HG02763 (cell line): ENCODE measurements at regions not wholly inside any gene's neighbourhood (a gene's known extent, or its start where the extent isn't known, plus 50 kb on each side); places are given as distances from the start of the nearest gene placed in this dataset.
A peak's percentile ranks its signal among the peaks of the same experiment; 100 is the strongest.
"Not testable (repeated sequence)": the region's sequence is repeated elsewhere in the genome, so short reads cannot be mapped to it uniquely, and the experiment has no call there.

Experiments used
- ATAC-seq: cut with Tn5 transposase; IDR thresholded peaks from one replicate; pipeline ENCODE4 v1.9.1; 2021; ENCODE audit warnings: mild to moderate bottlenecking, moderate library complexity; ENCODE audit not compliant: unreplicated experiment

GRCh38 chr11:103794262-103794661 lies 242.2 kb upstream of the DDI1 start:
- ATAC-seq: no peak

GRCh38 chr11:103798026-103798425 lies 238.4 kb upstream of the DDI1 start:
- ATAC-seq: no peak

DNA sequence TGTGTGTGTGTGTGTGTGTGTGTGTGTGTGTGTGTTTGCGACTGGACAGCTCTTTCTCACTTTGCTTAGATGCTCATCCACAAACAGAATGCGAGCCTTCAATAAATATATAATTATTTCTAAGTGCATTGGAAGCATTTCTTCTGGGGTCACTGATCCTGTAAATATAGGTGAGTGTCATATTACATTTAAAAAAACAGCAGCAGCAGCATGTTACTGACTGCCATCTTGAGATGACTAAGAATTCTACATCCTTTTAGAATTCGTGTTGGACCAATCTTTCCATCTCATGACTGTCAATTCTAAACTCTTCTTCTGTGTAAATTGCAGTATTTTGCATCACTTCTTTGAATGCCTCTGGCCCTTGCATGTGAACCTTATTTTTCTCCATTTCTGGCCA lies 238.0 kb upstream of the DDI1 start:
- ATAC-seq: no peak

GRCh38 chr11:103800406-103801114 lies 235.9 kb upstream of the DDI1 start:
- no peak for ATAC-seq

DNA sequence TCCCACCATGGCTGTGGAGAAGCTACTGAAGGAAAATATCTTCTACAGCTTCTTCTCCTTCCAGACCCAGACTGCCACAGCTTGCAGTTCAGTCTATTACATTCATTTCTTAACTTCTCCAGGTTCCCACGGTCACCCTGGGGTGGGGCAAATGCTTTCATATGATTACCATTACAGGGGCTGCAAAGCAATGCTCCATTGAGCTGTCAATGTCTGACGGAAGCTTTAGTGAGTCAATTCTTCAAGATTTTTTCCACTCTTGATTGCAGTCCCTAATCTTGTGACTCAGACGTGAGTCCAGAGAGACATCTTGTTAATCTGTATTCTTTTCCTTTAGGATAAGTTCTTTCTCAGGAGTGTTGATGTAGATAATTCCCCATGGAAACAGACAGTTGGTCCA lies 233.4 kb upstream of the DDI1 start:
- ATAC-seq: no peak

DNA sequence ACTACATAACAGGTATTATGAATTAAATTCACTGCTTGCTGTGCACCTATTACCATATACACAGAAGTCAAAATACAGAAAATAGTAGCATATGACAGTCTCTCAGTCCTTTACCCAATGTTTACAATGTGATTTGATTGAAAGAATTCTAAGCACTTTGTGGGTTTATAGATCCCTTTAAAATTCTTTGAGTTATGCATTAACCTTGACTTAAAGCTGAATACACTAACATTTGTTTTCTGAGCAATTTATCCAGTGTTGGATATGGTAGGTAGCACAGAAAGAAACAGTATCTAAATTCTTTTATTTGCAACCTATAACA lies 230.8 kb upstream of the DDI1 start:
- ATAC-seq: no peak

GRCh38 chr11:103806130-103806895 lies 230.1 kb upstream of the DDI1 start:
- no peak for ATAC-seq

DNA sequence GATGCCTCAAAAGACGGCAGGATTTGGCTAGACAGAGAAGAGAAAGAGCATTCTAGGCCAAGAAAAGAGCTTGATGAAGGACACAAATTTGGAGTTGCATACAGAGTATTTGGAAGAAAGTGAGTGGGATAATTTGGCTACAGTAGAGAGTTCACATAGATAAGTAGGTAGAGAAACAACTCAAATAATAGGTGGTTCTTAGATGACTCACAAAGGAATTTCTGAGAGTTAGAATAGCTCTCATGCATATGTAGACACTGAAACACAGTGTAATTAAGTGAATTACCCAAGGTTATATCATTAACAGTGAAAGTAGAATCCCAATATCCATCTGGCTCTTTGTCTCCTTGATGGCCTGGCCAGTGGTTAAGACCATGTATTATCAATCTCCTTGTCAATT lies 228.6 kb upstream of the DDI1 start:
- no peak for ATAC-seq

DNA sequence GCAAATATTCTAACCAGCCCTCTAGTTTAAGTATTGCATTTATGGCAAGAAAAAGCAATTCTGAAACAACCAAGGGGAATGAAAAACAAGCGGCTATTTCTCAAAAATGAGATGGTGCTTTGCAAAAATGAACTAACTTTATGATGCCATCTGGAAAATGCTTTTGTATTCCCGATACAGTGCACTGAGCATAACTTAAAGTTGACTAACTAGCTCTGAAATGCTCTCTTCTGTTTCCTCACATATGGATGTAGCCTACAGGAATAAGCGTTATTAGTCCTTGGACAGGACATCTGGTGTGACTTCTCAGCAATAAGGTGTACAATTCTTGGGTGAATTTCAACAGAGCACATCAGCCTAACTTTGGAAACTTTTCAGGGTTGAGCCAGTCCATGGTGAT lies 228.2 kb upstream of the DDI1 start:
- ATAC-seq: no peak

GRCh38 chr11:103811870-103812455 lies 224.5 kb upstream of the DDI1 start:
- ATAC-seq: no peak

GRCh38 chr11:103812680-103813079 lies 223.8 kb upstream of the DDI1 start:
- ATAC-seq: no peak

- ATAC-seq: not testable (repeated sequence)
Observed at GRCh38 chr11:103820345-103820744, 216.1 kb upstream of the DDI1 start.

DNA sequence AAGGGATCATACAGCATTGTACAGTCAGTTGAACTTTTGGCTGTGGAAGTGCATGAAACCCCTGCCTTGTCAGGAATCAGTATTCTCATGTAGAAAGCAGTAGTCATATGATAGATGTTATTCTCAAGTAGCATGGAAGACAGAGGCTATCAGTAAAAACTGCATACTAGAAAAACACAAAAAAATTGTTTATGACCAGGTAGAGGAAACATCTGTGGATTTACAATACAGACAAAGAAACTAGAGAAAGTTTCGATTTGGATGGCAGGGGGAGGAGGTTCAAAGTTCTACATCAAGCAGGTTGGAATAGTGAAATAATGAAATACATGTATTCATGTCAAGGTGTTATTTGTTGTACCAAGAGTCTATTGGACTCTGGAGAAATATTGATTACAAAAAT lies 212.3 kb upstream of the DDI1 start:
- no peak for ATAC-seq

DNA sequence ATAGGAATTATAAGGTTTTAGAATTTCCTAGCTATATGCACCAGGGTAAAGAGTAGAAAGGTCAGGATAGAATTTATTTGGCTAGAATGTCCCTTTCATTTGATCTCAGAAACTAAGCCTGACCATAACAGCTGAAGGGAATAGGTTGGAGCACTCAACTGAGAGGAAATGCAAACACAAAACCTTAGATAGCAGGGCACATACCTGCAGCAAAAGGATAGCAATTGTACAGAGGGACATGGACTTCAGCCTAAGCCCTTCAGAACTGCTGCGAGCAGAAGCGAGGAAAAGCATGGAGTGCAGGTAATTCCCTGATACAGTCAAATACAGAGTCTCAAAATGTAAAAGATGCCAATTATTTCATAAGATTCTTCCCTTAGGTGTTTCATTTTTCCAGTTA lies 211.0 kb upstream of the DDI1 start:
- ATAC-seq: no peak

- ATAC-seq: no peak
Observed at GRCh38 chr11:103826856-103827255, 209.6 kb upstream of the DDI1 start.

DNA sequence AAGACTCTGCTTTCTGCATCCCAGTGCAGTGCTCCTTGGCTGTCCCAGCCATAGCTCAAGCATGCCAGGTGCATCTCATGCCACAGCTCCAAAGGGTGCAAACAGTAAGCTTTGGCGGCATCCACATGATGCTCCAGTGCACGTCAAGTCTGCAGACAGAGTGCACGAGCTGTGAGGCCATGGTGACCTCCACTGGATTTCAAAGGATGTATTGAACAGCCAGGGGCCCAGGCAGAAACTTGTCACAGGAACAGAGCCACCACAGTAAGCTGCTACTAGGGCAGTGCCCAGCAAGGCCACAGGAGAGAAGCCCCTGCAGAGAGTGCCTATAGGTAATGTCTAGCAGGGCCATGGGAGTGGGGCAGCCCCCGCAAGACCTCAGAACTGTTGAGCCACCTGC lies 206.8 kb upstream of the DDI1 start:
- no peak for ATAC-seq

GRCh38 chr11:103830205-103830604 lies 206.2 kb upstream of the DDI1 start:
- no peak for ATAC-seq

GRCh38 chr11:103832762-103833161 lies 203.7 kb upstream of the DDI1 start:
- no peak for ATAC-seq

- ATAC-seq: no peak
Observed at GRCh38 chr11:103842191-103842590, 194.2 kb upstream of the DDI1 start.

DNA sequence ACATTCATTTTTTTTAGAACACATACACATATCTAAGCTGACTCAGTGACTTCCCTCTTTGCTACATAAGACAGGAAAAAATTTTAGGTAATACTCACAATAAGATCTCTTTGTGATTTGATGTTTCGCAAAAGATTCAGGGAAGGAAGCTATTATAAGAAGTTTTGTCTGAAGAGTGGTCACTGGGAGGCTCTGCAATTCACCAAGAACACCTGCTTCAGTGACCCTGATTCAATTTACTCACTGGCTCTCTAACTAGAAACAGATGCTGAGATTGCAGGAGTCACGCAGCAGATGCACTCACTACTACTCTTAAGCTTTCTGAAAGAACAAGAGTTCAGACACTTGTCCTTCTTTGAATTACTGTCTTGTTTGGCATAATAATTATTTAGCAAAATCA lies 193.6 kb upstream of the DDI1 start:
- no peak for ATAC-seq

- peak; percentile 99 for ATAC-seq
Observed at GRCh38 chr11:103844327-103845215, 191.9 kb upstream of the DDI1 start.
